C4-2B (cell line): ENCODE measurements at regions not wholly inside any gene's neighbourhood (a gene's known extent, or its start where the extent isn't known, plus 50 kb on each side); places are given as distances from the start of the nearest gene placed in this dataset.

Experiments
- H3K27ac ChIP-seq: fragments of 450-650 bp; 2 replicates; pipeline ENCODE4 v1.5.1; 2017
- ZFX ChIP-seq: fragments of 450-650 bp; IDR thresholded peaks from 2 replicates; pipeline ENCODE4 v1.6.1; 2017
- TF ChIP-seq, protein P1 (sequence below): fragments of 450-650 bp; conservative IDR thresholded peaks from 2 replicates; pipeline ENCODE4 v1.5.1; 2017; ENCODE audit warnings: mild to moderate bottlenecking

DNA sequence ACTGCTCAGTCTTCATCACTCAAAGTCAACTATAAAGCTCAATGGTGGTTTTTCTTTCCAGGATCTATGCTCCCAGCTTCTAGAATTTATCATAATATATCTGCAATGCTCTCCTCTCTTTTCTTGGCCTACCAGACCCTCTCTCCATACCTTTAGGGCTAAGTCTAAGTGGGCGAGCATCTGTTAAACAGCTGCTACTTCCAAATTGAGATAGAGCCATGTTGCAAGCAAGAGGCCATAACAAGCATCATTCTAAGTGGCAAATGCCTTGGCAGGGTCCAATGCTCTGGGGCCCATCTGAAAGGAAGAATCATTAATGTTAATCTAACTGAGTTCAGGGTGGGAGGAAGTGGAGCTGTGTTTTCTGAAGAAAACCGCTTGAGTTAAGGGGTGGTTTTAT, 324.0 kb downstream of the TLR4 start:
- no peak for TF ChIP-seq ZFX
- TF ChIP-seq, protein P1, sequence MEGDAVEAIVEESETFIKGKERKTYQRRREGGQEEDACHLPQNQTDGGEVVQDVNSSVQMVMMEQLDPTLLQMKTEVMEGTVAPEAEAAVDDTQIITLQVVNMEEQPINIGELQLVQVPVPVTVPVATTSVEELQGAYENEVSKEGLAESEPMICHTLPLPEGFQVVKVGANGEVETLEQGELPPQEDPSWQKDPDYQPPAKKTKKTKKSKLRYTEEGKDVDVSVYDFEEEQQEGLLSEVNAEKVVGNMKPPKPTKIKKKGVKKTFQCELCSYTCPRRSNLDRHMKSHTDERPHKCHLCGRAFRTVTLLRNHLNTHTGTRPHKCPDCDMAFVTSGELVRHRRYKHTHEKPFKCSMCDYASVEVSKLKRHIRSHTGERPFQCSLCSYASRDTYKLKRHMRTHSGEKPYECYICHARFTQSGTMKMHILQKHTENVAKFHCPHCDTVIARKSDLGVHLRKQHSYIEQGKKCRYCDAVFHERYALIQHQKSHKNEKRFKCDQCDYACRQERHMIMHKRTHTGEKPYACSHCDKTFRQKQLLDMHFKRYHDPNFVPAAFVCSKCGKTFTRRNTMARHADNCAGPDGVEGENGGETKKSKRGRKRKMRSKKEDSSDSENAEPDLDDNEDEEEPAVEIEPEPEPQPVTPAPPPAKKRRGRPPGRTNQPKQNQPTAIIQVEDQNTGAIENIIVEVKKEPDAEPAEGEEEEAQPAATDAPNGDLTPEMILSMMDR = no peak
- no peak overlapping the region for H3K27ac ChIP-seq

DNA sequence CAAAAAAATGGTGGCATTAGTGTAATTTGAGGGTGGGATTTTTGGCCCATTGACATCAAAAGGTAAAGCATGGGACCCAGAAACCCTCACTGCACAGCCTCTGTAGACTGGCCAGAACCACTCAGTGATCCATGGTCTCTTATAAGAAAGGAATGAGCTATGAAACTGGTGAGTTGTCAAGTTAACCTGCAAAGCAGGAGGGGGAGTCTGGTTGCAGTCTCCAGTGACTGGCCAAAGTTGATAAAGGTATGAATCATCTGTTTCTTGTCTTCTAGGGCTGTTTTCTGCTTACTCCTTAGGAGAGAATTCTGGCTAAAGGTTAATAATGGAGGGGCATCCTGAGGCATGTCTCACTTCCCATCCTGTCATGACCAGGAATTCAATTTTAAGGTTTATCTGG, 325.2 kb downstream of the TLR4 start:
- TF ChIP-seq, protein P1 = no peak
- no peak for TF ChIP-seq ZFX
- H3K27ac ChIP-seq = no peak overlapping the region

DNA sequence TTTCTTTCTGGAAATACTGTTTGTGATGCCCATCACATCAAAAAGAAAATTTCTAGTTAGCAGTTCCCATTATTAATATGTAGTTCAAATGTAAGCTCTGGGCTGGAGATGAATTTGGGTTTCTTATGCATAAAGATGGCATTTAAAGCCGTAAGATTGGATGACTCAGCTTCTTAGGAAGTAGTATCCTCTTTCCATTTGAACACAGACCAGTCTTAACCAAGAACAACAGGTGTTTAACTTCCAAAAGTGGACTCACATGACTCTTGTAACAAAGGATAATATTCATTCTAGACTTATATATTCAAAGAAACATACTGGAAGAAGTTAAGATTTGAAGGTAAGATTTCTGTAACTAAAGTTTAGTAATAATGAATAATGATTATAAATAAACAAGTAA, 330.5 kb downstream of the TLR4 start:
- no peak overlapping the region for H3K27ac ChIP-seq
- TF ChIP-seq ZFX = no peak
- TF ChIP-seq, protein P1 = no peak

DNA sequence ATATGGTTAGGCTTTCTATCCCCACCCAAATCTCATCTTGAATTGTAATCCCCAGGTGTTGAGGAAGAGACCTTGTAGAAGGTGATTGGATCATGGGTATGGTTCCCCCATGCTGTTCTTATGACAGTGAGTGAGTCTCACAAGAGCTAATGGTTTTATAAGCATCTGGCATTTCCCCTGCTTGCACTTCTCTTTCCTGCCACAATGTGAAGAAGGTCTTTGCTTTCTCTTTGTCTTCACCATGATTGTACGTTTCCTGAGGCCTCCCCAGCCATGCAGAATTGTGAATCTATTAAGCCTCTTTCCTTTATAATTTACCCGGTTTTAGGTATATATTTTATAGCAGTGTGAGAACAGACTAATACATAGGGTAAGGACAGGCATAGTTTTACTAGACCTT, 334.5 kb downstream of the TLR4 start:
- TF ChIP-seq ZFX = no peak
- TF ChIP-seq, protein P1 = no peak

DNA sequence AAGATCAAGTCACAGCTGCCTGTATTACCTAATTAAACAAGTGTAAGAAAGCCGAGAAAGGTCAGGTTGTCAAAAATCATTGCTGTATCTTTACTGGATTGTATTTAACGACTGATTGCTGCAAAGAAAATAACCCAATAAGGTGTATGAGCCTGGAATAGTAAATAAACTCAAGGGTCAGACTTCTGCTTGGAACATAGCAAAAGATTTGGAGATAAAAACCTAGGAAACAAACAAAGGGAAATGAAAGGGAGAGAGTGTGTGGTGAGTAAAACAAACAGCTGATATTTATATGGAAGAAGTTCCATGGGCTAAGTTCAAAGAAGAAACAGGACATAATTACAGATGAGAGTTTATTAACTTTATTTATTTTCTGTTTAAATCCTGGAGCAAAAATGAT, 354.0 kb downstream of the TLR4 start:
- H3K27ac ChIP-seq = no peak overlapping the region
- TF ChIP-seq, protein P1 = no peak
- no peak for TF ChIP-seq ZFX

More for the DNA sequence above, 334.5 kb downstream of the TLR4 start:
- H3K27ac ChIP-seq = no peak overlapping the region

DNA sequence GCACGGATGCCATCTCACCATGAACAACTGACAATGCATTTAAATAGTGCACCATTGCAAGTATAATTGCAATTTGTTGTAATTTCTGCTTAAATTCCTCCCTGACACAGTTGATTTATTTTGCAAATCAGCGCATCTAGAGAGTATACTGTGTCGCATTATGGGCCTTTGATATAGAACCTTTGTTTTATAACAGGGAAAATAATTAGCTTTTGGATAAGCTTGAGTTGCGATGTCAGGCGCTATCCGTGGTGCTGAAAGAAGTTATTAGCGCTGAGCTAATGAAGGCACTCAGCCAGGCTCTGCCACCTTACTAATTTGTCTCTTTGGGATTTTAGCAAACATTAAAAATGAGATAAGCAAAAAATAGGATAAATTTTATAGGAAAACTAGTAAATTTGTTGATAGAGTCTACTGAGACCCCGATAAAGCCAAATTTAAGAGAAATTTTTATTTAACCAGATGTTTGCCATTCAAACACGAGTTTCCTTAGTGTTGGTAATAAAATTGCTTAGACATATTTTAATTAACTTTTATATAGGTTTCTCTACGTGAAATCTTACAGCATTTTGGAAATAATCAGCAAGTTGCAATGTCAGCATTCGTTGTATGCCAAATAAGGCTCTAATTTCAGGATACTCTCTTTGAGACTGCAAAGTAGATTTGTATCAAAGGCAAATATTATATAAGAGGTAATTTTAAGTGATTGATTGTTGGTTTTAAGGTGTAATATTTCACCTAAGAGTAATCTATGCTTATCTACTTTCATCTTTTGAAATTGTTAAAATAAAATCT, 355.5 kb downstream of the TLR4 start:
- H3K27ac ChIP-seq = no peak overlapping the region
- no peak for TF ChIP-seq ZFX
- TF ChIP-seq, protein P1 = no peak

DNA sequence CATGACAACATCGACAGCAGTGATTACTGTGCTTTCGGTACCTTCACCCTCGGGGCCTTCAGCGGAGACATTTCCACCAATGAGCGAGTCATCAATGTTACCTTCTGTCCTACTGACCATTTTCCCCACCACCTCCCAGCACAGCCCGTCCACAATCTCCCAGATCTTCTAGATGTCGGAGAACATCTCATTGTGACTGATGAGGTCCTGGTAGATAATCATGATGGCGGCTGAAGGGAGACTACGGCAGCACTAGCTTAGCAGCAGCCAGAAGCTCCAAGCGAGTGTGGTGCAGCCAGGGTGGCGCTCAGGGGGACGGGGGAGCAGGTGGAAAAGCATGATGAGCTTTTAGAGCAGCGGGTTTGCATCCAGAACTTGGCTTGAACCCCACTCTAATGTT, 379.0 kb downstream of the TLR4 start:
- no peak for TF ChIP-seq ZFX
- TF ChIP-seq, protein P1 = no peak
- no peak overlapping the region for H3K27ac ChIP-seq
